NCI-H69 (cell line): ENCODE measurements at regions not wholly inside any gene's neighbourhood (a gene's known extent, or its start where the extent isn't known, plus 50 kb on each side); places are given as distances from the start of the nearest gene placed in this dataset.
A peak's percentile ranks its signal among the peaks of the same experiment; 100 is the strongest.
"Not testable (repeated sequence)": the region's sequence is repeated elsewhere in the genome, so short reads cannot be mapped to it uniquely, and the experiment has no call there.

Experiments
- DNase-seq: peaks from one replicate; lab custom pipeline; 2025; lab: John Stamatoyannopoulos, UW

DNA sequence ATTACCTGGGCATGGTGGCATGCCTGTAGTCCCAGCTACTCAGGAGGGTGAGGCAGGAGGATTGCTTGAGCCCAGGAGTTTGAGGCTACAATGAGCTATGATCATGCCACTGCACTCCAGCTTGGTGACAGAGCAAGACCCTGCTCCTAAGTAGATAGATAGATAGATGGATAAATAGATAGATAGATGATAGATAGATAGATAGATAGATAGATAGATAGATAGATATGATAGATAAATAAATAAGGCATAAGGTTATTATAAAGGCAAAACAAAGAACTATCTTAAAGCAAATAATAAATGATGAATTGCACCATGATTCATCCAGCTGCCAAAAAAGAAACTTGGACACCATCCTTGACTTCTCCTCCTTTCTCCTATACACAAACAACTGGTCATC, 82.0 kb upstream of the DLX6 start:
- DNase-seq, result not testable (repeated sequence)

DNA sequence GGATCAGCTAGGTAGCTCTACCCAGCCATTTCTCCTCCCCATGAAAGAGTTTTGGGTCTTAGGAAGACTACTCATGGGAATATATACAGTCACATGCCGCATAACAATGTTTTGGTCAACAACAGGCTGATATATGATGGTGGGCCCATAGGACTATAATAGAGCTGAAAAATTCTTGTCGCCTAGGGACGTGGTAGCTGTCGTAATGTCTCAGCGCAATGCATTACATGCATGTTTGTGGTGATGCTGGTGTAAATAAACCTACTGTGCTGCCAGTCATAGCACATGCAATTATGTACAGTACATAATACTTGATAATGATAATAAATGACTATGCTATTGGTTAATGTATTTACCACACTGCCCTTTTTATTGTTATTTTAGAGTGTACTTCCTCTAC, 78.2 kb upstream of the DLX6 start:
- no peak for DNase-seq

DNA sequence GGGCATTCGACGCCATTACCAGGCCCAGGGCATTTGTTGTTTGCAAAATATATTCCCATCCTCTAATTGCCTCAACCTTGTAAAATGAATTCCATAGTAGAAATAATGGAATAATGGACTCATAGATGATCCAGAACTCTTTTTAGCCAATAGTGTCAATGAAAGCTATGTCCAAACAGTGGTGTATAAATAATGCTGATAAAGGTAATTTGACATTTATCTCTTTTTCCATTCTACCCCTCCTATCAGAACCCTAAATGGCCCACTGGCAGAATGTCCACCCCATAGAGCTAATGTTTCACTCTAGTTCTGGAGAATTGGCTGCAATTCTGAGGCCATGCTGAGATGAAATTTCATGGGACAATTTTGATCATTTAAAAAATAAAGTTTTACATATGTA, 76.4 kb upstream of the DLX6 start:
- DNase-seq, result no peak

DNA sequence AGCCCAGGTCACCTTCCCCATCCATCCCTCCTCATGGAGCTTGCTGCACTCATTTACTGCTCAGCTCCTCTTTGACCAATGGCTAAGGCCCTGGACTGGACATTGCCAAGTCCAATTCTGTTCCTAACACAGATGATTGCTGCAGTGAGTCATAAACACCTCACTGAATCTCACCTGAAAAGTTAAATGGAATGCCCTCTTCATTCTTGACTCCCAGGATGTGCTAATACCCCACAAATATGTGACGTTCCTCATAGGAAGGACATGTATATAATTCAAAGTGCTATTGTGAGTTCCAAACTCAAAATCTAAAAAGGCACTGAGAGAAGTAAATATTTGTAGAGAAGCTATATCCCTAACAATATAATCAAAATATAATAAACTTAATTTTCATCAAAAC, 73.5 kb upstream of the DLX6 start:
- no peak for DNase-seq

DNA sequence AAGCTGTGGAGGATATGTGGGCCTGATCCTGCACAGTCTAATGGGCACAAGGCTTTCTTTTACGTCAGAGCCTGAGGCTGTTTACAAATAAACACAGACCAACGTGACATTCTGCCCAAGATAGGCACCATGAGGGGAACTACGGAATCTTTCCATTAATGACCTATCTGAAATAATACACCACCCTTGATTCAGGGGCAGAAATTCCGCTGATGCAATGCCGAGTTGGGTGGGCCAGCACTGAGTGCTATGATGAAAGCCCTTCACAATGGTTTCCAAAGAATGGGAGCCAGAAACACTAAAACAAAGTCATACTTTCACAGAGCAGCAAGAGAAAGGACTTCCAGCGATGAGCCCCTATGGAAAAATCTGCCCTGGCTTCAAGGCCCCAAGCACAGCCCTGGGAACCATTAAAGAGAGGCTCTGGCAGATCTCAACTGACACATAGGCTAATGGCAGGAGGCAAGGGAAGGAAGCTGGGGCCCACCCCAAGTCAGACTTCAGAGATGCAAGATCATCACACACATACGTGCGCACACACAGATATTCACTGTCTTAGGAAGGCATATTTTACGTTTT, 72.2 kb upstream of the DLX6 start:
- no peak for DNase-seq

DNA sequence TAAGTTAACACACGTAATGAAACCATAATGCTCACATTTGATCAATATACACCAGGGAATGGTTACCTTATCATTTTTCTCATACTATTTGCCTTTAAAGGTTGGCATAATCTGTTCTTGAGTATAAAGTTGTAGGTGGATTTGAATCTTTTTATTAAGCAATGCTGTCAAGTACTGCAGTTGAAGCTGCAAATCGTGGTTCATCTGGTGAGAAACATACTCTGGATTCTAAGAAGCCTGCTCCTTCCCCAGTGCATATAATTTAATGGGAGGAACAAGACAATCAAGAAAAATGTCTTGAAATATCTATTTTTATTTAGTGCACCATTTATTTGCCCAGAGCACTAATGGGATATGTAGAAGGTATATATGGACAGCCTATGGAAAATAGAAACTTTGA, 68.7 kb upstream of the DLX6 start:
- no peak for DNase-seq

DNA sequence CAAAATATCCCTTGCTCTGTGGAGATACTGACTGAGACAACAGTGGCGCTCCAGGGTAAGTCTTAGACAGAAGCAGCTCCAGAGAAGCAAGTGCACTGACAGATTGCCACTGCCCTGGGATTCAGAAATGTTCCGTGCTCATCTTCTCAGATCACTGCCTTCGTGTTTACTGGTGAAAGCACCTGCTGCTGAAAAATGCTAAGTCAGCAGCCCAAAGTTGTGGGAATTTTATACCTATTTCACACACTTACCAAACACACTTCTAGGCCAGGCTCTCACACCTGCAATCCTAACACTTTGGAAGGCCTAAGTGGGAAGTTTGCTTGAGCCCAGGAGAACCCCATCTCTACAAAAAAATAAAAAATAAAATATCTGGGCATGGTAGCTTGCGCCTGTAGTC, 63.2 kb upstream of the DLX6 start:
- no peak for DNase-seq

DNA sequence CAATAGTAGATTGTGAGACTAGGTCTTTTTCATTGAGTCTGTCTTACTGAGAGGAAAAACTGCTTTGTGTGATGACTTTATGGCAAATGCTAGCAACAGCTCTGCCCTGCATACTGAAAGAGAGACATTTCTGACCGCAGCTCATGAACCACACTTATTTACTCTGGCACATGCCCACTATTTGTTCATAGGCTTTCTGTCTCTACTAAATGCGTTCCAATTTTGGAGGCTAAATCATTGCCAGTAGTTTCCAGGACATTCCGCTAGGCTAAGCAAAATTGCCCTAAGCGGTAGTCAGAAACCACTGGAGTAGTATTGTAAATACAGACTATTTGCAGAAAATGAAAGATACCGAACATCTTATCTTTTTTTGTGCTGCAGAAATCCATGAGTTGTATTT, 55.6 kb upstream of the DLX6 start:
- DNase-seq, result no peak

DNA sequence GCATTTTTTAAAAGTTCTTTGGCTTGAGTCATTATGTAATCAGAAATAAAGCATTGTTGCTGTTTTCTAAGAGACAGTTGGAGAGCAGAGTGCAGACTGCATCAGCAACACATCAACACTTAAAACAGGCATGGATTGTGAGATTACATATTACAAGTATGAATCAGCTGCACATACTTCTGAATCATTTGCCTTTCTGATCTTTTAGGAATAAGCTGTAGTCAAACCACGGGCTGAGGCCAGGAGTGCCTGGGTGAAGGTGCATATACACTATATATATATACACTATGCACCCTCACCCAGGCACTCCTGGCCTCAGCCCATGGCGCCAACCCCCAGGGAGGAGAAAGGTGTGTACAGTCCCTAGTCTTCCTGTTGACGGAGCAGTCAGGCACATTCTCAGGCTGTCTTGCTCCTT, 52.4 kb upstream of the DLX6 start:
- peak; percentile 40 for DNase-seq

DNA sequence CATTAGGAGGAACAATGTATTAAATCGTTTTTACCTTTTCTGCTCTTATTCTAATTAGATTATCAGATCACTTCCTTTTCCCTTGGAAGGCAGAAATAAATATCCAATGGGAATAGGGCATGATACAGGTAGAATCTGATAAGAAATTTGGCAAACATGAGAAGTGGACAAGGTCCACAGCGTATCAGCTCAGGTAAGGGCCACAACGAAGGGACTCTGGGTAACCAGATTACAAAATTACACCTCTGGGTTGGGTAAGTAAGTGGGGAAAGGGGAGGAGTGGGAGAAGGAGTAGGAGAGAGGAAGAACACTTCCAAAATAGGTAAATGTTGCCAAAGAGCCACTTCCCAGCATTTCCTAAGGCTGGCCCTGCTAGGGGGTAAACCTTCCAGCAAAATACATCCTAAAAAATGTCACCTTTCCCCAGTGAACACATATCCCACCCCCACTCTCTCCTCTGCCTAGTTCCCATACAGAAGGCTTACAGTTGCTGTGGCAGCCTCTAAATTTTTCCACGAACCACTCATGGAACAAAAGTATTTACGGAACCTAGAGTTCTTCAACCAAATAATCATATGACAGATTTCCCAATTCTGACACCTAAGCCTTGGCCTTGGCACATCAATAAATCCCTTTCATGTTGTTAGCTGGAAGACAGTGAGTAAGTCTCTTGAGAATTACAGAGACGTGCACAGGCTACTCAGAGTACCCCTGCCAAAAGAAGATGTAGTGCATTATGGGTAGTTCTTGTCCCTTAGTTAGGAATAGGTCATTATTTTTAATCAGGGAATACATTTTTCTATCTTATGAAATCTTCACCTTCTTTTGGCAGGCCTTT, 51.5 kb upstream of the DLX6 start:
- DNase-seq, result no peak
